Neural cell (in vitro differentiated cells): ENCODE measurements at regions not wholly inside any gene's neighbourhood (a gene's known extent, or its start where the extent isn't known, plus 50 kb on each side); places are given as distances from the start of the nearest gene placed in this dataset.

Source experiments
- H2AFZ ChIP-seq: fragments of 200-600, 300-800 bp; sonication (generic), shearing (Covaris generic); 2 replicates; pipeline ENCODE4 v1.6.0; 2014; ENCODE audit warnings: low read depth, mild to moderate bottlenecking, antibody characterized with exemption, low read length, moderate library complexity
- H3F3A ChIP-seq: fragments of 200-600 bp; shearing (Covaris generic); 2 replicates; pipeline ENCODE4 v1.6.1; 2016; ENCODE audit warnings: mild to moderate bottlenecking, moderate library complexity, mixed read lengths, antibody characterized with exemption, low read length; ENCODE audit not compliant: insufficient read depth, poor library complexity, severe bottlenecking
- H3K27ac ChIP-seq: fragments of 200-600, 300-800 bp; sonication (generic), shearing (Covaris generic); 2 replicates; pipeline ENCODE4 v1.5.1; 2014; ENCODE audit warnings: mild to moderate bottlenecking, low read length, moderate library complexity
- H3K27me3 ChIP-seq: fragments of 300-800, 200-600 bp; sonication (generic), shearing (Covaris generic); 2 replicates; pipeline ENCODE4 v1.6.0; 2014; ENCODE audit warnings: mild to moderate bottlenecking, low read depth, low read length, moderate library complexity; ENCODE audit not compliant: insufficient read depth
- H3K36me3 ChIP-seq: fragments of 300-800, 200-600 bp; sonication (generic), shearing (Covaris generic); 2 replicates; pipeline ENCODE4 v1.5.1; 2014; ENCODE audit warnings: mild to moderate bottlenecking, antibody characterized with exemption, low read length, moderate library complexity; ENCODE audit not compliant: insufficient read depth
- H3K4me2 ChIP-seq: fragments of 300-800, 200-600 bp; sonication (generic), shearing (Covaris generic); 2 replicates; pipeline ENCODE4 v1.6.0; 2014; ENCODE audit warnings: mild to moderate bottlenecking, low read length
- H3K4me3 ChIP-seq: fragments of 300-800, 200-600 bp; sonication (generic), shearing (Covaris generic); 2 replicates; pipeline ENCODE4 v1.5.1; 2014; ENCODE audit warnings: mild to moderate bottlenecking, low read length, moderate library complexity
- H3K79me2 ChIP-seq: fragments of 200-600 bp; shearing (Covaris generic); replicated peaks from 2 replicates; pipeline ENCODE4 v1.6.0; 2014; ENCODE audit warnings: mild to moderate bottlenecking, low read length, moderate library complexity; ENCODE audit not compliant: insufficient read depth
- H3K9ac ChIP-seq: fragments of 300-800, 200-600 bp; sonication (generic), shearing (Covaris generic); 2 replicates; pipeline ENCODE4 v1.6.1; 2016; ENCODE audit warnings: mild to moderate bottlenecking, low read length, mixed read lengths
- H3K9me2 ChIP-seq: fragments of 200-600 bp; shearing (Covaris generic); 2 replicates; pipeline ENCODE4 v1.6.1; 2016; ENCODE audit warnings: mild to moderate bottlenecking, low read length, mixed read lengths; ENCODE audit not compliant: insufficient read depth
- H3K9me3 ChIP-seq: fragments of 200-600, 300-800 bp; sonication (generic), shearing (Covaris generic); 2 replicates; pipeline ENCODE4 v1.6.1; 2016; ENCODE audit warnings: mild to moderate bottlenecking, mixed run types, low read length, moderate library complexity, mixed read lengths
- H4K20me1 ChIP-seq: fragments of 200-600 bp; shearing (Covaris generic); 2 replicates; pipeline ENCODE4 v1.6.1; 2016; ENCODE audit warnings: mild to moderate bottlenecking, mixed run types; ENCODE audit not compliant: insufficient read depth
- EP300 ChIP-seq: fragments of 450-650 bp; conservative IDR thresholded peaks from 2 replicates; pipeline ENCODE4 v1.6.1; 2014; ENCODE audit warnings: antibody characterized with exemption, mild to moderate bottlenecking, moderate library complexity; ENCODE audit not compliant: poor library complexity, severe bottlenecking
- EZH2 ChIP-seq: fragments of 200-600, 300-800 bp; shearing (Covaris generic), sonication (generic); IDR thresholded peaks from 2 replicates; pipeline ENCODE4 v1.6.1; 2014; ENCODE audit warnings: antibody characterized with exemption, low read length, borderline replicate concordance, mild to moderate bottlenecking; ENCODE audit not compliant: insufficient read depth, poor library complexity, severe bottlenecking
- MXI1 ChIP-seq: fragments of 450-650 bp; conservative IDR thresholded peaks from 2 replicates; pipeline ENCODE4 v1.6.1; 2014; ENCODE audit warnings: antibody characterized with exemption, mild to moderate bottlenecking; ENCODE audit not compliant: poor library complexity, severe bottlenecking
- POLR2AphosphoS5 ChIP-seq: IDR thresholded peaks from 2 replicates; pipeline ENCODE4 v1.6.1; 2012
- RAD21 ChIP-seq: fragments of 450-650 bp; conservative IDR thresholded peaks from 2 replicates; pipeline ENCODE4 v1.6.1; 2014; ENCODE audit warnings: antibody characterized with exemption, mild to moderate bottlenecking, moderate library complexity
- SMC3 ChIP-seq: fragments of 450-650 bp; conservative IDR thresholded peaks from 2 replicates; pipeline ENCODE4 v1.6.1; 2014; ENCODE audit warnings: antibody characterized with exemption, mild to moderate bottlenecking, moderate library complexity; ENCODE audit not compliant: poor library complexity
- TAF1 ChIP-seq: IDR thresholded peaks from 2 replicates; pipeline ENCODE4 v1.6.1; 2012; ENCODE audit warnings: low read depth
- TF ChIP-seq, protein P1 (sequence below): IDR thresholded peaks from 2 replicates; pipeline ENCODE4 v1.6.1; 2012; ENCODE audit warnings: borderline replicate concordance
- TF ChIP-seq, protein P2 (sequence below): fragments of 450-650 bp; IDR thresholded peaks from 2 replicates; pipeline ENCODE4 v1.5.1; 2014; ENCODE audit warnings: antibody characterized with exemption, mild to moderate bottlenecking, moderate library complexity; ENCODE audit not compliant: poor library complexity, severe bottlenecking

DNA sequence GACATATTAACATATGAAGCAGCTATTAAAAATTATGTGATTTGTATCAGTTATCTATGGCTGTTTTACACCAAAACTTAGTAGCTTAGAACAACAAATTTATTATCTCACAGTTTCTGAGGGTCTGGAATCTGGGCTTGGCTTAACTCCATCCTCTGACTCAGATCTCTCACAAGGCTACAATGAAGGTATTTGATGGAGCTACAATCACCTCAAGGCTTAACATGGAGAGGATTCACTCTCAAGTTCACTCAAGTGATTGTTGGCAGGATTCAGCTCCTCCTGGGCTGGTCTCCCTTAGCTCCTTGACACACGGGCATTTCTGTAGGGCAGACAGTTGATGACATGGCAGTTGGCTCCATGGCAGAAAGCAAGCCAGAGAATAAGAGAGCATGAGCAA is 133.0 kb upstream of the SLC14A2 start:
- H2AFZ ChIP-seq = no peak overlapping the region
- H3K27me3 ChIP-seq = no peaks in the 10 kb centered on the region
- TF ChIP-seq, protein P1, sequence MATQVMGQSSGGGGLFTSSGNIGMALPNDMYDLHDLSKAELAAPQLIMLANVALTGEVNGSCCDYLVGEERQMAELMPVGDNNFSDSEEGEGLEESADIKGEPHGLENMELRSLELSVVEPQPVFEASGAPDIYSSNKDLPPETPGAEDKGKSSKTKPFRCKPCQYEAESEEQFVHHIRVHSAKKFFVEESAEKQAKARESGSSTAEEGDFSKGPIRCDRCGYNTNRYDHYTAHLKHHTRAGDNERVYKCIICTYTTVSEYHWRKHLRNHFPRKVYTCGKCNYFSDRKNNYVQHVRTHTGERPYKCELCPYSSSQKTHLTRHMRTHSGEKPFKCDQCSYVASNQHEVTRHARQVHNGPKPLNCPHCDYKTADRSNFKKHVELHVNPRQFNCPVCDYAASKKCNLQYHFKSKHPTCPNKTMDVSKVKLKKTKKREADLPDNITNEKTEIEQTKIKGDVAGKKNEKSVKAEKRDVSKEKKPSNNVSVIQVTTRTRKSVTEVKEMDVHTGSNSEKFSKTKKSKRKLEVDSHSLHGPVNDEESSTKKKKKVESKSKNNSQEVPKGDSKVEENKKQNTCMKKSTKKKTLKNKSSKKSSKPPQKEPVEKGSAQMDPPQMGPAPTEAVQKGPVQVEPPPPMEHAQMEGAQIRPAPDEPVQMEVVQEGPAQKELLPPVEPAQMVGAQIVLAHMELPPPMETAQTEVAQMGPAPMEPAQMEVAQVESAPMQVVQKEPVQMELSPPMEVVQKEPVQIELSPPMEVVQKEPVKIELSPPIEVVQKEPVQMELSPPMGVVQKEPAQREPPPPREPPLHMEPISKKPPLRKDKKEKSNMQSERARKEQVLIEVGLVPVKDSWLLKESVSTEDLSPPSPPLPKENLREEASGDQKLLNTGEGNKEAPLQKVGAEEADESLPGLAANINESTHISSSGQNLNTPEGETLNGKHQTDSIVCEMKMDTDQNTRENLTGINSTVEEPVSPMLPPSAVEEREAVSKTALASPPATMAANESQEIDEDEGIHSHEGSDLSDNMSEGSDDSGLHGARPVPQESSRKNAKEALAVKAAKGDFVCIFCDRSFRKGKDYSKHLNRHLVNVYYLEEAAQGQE = no peak
- TF ChIP-seq, protein P2, sequence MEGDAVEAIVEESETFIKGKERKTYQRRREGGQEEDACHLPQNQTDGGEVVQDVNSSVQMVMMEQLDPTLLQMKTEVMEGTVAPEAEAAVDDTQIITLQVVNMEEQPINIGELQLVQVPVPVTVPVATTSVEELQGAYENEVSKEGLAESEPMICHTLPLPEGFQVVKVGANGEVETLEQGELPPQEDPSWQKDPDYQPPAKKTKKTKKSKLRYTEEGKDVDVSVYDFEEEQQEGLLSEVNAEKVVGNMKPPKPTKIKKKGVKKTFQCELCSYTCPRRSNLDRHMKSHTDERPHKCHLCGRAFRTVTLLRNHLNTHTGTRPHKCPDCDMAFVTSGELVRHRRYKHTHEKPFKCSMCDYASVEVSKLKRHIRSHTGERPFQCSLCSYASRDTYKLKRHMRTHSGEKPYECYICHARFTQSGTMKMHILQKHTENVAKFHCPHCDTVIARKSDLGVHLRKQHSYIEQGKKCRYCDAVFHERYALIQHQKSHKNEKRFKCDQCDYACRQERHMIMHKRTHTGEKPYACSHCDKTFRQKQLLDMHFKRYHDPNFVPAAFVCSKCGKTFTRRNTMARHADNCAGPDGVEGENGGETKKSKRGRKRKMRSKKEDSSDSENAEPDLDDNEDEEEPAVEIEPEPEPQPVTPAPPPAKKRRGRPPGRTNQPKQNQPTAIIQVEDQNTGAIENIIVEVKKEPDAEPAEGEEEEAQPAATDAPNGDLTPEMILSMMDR = no peak
- TF ChIP-seq SMC3 (no peak), RAD21 (no peak), POLR2AphosphoS5 (no peak), TAF1 (no peak), EZH2 (no peak), EP300 (no peak), MXI1 (no peak)
- no peak overlapping the region for H3K4me2 ChIP-seq
- H3K36me3 ChIP-seq = no peaks in the 10 kb centered on the region
- no peaks in the 10 kb centered on the region for H3K9me3 ChIP-seq
- no peaks in the 10 kb centered on the region for H3F3A ChIP-seq
- no peak overlapping the region for H3K27ac ChIP-seq
- H4K20me1 ChIP-seq = no peaks in the 10 kb centered on the region
- no peak overlapping the region for H3K9ac ChIP-seq
- H3K9me2 ChIP-seq = no peaks in the 10 kb centered on the region
- no peak overlapping the region for H3K4me3 ChIP-seq
- H3K79me2 ChIP-seq = no peaks in the 10 kb centered on the region

DNA sequence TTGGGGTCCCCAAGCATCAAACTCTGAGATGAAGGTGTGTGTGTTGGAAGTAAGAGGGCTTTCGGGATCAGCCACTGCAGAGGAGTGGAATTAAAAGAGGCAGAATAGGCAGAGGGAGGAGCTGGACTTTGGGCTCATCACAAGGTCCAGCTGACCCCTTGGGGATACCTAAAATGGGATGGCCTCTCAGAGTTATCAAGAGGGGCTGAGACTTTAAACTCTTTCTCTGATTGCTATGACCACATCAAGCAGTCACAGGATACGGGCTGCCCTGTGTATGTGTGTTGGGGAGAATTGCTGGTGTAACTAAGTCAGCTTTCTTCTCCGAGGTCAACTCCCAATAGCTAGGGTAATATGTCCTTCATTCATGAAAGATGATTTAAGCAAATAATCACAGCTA is 127.7 kb upstream of the SLC14A2 start:
- Histone ChIP-seq H3K4me2 (no peak overlapping the region), H3K4me3 (no peak overlapping the region), H2AFZ (no peak overlapping the region), H3K36me3 (no peaks in the 10 kb centered on the region), H4K20me1 (no peaks in the 10 kb centered on the region), H3K27ac (no peak overlapping the region), H3K9ac (no peak overlapping the region), H3K79me2 (no peaks in the 10 kb centered on the region), H3K9me3 (no peaks in the 10 kb centered on the region), H3K9me2 (no peaks in the 10 kb centered on the region), H3F3A (no peaks in the 10 kb centered on the region), H3K27me3 (no peaks in the 10 kb centered on the region)
- no peak for TF ChIP-seq TAF1
- TF ChIP-seq EP300 = no peak
- TF ChIP-seq, protein P2 = no peak
- TF ChIP-seq POLR2AphosphoS5 = no peak
- TF ChIP-seq, protein P1 = no peak
- TF ChIP-seq EZH2 = no peak
- no peak for TF ChIP-seq MXI1
- no peak for TF ChIP-seq RAD21
- TF ChIP-seq SMC3 = no peak
